ENCODE measurements at regions not wholly inside any gene's neighbourhood (a gene's known extent, or its start where the extent isn't known, plus 50 kb on each side); places are given as distances from the start of the nearest gene placed in this dataset.

GRCh38 chr2:4192119-4192518, 488.7 kb downstream of the DCDC2C start:
- no peak overlapping the region for H3K4me3 ChIP-seq (ENCODE audit: control insufficient read depth, low read depth, low read length)
- no peak for TF ChIP-seq CTCF (conservative IDR thresholded peaks at IDR 0.05; ENCODE audit: control insufficient read depth, insufficient read depth, low read depth, low read length)
- DNase-seq (ENCODE audit: low read depth), result no peak

DNA sequence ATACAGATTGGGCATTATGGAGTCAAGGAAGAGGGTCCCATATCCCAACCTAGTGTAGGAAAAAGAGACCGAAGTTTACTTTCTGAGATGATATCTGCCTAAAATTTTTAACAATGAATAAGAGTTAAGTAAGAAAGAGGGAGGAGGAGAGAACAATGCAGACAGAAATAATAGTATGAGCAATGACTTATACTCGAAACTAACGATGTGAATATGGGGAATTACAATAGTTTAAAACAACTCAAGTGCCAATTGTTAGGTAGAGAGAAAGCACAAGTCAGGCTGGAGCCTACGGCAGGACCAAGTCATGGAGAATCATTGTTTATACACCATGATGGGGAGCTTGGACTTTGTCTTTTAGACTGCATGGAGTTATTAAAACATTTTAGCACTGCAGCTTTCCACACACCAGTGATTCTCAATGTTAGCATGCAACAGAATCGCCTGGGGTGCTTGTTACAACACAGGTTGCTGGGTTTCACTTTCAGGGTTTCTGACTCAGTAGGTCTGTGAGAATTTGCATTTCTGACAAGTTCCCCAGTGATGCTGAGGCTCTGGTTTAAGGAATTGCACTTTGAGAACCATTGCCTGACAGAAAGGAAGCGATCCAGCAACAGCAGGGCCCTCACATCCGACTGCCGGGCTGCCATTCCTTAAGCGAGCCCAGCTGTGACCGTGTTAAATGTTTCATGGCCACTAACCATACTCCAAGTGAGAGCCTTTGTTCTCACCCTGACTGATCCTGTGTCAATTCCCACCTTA, 511.2 kb downstream of the DCDC2C start:
- no peak for TF ChIP-seq CTCF (conservative IDR thresholded peaks at IDR 0.05; ENCODE audit: control insufficient read depth, insufficient read depth, low read depth, low read length)
- DNase-seq (ENCODE audit: low read depth), result no peak
- no peak overlapping the region for H3K4me3 ChIP-seq (ENCODE audit: control insufficient read depth, low read depth, low read length)

- no peak for DNase-seq (ENCODE audit: low read depth)
- no peak for TF ChIP-seq CTCF (conservative IDR thresholded peaks at IDR 0.05; ENCODE audit: control insufficient read depth, insufficient read depth, low read depth, low read length)
- H3K4me3 ChIP-seq (ENCODE audit: control insufficient read depth, low read depth, low read length), result no peak overlapping the region
Observed at GRCh38 chr2:4217737-4218136, 514.4 kb downstream of the DCDC2C start.

DNA sequence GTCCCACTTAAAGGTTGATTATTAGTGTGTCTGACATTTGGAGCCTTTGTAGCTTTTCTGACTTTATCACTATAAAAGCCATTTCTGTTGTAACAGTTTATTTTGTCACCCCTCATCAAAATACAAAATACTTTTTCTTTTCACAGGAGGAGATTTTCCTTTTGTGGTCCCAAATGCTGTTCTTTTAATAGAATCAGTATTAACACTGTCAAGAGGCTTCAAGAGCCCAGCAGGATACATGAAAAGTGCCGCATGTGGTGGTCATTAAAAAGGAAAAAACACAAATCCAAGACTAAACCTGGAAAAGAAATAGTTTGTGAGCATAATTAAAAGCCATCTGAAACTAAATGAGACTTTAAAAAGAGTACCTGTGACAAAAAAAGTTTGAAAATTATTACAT, 515.7 kb downstream of the DCDC2C start:
- H3K4me3 ChIP-seq (ENCODE audit: control insufficient read depth, low read depth, low read length), result no peak overlapping the region
- no peak for TF ChIP-seq CTCF (conservative IDR thresholded peaks at IDR 0.05; ENCODE audit: control insufficient read depth, insufficient read depth, low read depth, low read length)
- no peak for DNase-seq (ENCODE audit: low read depth)

GRCh38 chr2:4219571-4219970, 516.2 kb downstream of the DCDC2C start:
- TF ChIP-seq CTCF (conservative IDR thresholded peaks at IDR 0.05; ENCODE audit: control insufficient read depth, insufficient read depth, low read depth, low read length), result no peak
- no peak for DNase-seq (ENCODE audit: low read depth)
- no peak overlapping the region for H3K4me3 ChIP-seq (ENCODE audit: control insufficient read depth, low read depth, low read length)

GRCh38 chr2:4221434-4221833, 518.1 kb downstream of the DCDC2C start:
- TF ChIP-seq CTCF (conservative IDR thresholded peaks at IDR 0.05; ENCODE audit: control insufficient read depth, insufficient read depth, low read depth, low read length), result no peak
- no peak for DNase-seq (ENCODE audit: low read depth)
- no peak overlapping the region for H3K4me3 ChIP-seq (ENCODE audit: control insufficient read depth, low read depth, low read length)
